ENCODE measurements at regions not wholly inside any gene's neighbourhood (a gene's known extent, or its start where the extent isn't known, plus 50 kb on each side); places are given as distances from the start of the nearest gene placed in this dataset.

DNA sequence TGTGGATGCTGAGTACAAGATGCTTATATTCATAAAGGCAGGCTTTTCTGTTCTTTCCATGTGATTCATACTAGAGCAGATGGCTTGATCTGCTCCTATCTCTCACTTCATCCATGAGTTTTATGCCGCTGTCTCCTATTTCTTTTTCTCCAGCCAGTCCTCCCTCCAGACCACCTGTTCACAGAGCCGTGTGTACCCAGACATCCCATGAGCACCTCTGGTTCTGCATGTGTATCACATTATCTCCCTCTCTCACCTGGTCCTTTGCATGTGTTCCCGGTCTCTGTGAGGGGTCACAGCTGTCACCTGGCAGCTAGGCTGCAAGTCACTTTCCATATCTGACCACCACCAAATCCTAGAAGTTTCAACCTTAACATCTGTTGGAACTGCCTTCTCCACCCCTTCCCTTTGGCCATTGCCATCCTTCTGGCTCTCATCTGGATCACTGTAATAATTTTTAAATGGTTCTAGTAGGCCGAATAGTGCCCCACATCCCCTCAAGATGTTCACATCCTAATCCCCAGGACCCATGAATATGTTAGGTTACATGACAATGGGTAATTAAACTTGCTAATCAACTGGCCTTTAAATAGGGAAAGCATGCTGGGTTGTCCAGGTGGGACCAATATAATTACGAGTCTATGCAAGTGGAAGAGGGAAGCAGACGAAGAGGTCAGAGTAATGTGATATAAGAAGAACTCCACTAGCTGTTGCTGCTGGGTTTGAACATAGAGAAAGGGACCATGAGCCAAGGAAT is 168.1 kb downstream of the SNAPC1 start:
- DNase-seq (ENCODE audit: low read depth), result no peak
- in situ Hi-C loops (cut with HindIII; ENCODE audit: low pct_unique_long_range_greater_than_20kb, low sequenced_read_pairs), result no loop called here

DNA sequence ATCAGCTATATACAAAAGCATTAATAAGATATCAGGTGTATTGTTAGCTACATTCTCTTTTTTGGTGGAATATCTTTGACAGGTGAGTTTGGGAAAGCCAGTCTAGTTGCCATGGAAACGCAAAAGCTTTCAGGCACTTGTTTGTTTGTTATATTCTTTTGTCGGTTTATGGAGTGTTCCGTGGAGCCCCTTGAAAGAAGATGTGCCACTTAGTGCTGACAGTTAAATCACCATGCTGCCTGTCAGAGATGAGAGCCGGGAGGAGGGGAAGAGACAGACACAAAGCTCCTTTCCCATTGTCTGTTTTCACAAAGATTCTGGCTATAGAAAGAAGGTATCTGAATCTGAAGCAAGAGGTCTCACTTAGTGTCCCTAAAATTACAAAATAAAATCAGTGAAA is 170.8 kb downstream of the SNAPC1 start:
- no peak for DNase-seq (ENCODE audit: low read depth)
- in situ Hi-C loops (cut with HindIII; ENCODE audit: low pct_unique_long_range_greater_than_20kb, low sequenced_read_pairs), result no loop called here

GRCh38 chr14:61934385-61934784 is 172.2 kb downstream of the SNAPC1 start:
- no peak for DNase-seq (ENCODE audit: low read depth)

DNA sequence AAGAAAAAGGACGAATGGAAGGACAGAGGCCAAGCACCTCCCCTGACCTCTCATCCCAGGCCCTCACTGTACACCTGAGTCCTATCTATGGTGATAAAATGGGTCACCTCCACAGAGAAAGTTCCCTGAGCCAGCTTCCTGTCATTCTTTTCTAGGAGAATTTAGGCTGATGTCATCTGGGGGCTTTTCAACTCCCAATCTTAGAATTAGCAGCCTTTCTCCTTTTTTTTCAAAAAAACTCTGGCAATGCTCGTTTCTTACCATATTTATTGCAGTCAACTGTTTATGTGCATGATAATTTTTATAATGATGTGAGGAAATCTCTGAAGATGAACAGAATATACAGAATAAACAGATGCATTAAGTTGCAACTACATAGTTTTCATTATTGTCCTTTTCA is 177.6 kb downstream of the SNAPC1 start:
- in situ Hi-C loops (cut with HindIII; ENCODE audit: low pct_unique_long_range_greater_than_20kb, low sequenced_read_pairs), result no loop called here
- DNase-seq (ENCODE audit: low read depth), result no peak

More at GRCh38 chr14:61934385-61934784, 172.2 kb downstream of the SNAPC1 start:
- in situ Hi-C loops (cut with HindIII; ENCODE audit: low pct_unique_long_range_greater_than_20kb, low sequenced_read_pairs), result no loop called here

DNA sequence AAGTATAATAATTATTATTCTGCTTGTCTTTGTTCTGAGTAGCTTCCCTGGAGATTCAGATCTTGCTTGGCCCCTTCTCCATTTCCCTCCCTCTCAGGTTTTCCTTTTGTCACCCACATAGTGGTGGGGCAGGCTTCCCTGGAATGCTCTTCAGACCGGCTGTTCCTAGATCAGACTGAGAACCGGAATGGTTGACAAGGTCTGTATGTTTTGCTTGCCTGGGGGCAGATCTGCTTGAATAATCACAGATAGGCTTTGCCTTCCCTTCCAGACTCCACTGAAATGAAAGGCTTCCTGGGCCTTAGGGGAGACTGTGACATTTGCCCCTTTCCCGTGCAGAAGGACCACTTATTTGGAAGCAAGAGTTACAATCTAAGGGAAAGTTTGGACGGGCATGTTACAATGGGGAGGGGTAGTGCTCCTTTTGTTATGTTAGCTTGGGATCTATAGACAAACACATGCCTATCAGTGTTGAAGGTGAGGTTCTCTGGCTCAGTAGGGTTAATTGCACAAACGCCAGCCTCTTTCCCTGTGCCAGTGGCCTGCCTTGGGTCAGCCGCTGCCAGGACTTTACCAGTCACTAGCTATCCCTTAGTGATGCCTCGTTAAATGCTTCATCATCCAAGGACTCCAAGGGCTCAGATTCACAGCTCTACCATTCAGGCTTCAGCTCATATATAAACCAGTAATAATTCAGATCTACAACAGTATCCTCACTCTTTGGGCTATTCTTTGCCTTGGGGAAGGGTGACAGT is 178.6 kb downstream of the SNAPC1 start:
- DNase-seq (ENCODE audit: low read depth), result no peak
- in situ Hi-C loops (cut with HindIII; ENCODE audit: low pct_unique_long_range_greater_than_20kb, low sequenced_read_pairs), result no loop called here

- no peak for DNase-seq (ENCODE audit: low read depth)
- in situ Hi-C loops (cut with HindIII; ENCODE audit: low pct_unique_long_range_greater_than_20kb, low sequenced_read_pairs), result no loop called here
These were observed 179.4 kb downstream of the SNAPC1 start for GRCh38 chr14:61941421-61942150.

GRCh38 chr14:61948376-61948775 is 186.2 kb downstream of the SNAPC1 start:
- DNase-seq (ENCODE audit: low read depth), result no peak
- in situ Hi-C loops (cut with HindIII; ENCODE audit: low pct_unique_long_range_greater_than_20kb, low sequenced_read_pairs), result no loop called here

DNA sequence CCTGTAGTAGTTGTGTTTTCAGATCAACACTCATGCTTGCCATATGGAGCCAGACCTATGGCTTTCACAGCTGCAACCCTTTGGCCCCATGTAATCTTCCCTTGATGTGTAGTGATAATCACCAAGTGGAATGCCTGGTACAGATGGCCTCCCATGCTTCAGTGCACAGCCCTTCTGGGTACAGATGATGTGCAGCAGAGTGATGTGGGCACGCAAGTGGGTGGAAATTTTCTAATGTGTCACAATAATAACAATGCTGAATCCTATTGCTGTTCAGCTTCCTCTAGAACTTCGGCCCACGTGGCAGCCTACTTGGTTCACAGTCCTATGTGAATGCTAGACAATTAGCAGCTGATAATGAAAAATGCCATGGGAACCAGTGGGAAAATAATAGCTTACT is 188.1 kb downstream of the SNAPC1 start:
- in situ Hi-C loops (cut with HindIII; ENCODE audit: low pct_unique_long_range_greater_than_20kb, low sequenced_read_pairs), result no loop called here

DNA sequence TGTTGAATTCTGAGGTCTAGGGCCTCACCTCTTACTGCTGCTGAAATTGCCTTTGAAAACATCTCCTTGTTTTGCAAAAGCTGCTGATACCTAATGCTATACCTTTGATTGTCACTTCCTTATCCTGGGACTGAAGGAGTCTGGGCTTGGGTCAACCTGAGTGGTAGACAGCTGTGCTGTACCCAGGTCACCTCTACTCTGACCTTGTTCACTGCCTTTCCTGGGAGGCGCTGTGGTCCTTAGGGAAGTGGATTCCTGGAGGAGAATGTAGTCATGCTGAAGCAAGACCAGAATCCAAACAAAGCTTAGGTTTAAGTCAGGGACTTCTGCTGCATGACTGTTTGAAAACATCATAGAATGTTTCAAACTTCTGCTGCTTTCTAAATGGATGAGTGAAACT is 191.4 kb downstream of the SNAPC1 start:
- DNase-seq (ENCODE audit: low read depth), result no peak
- in situ Hi-C loops (cut with HindIII; ENCODE audit: low pct_unique_long_range_greater_than_20kb, low sequenced_read_pairs), result no loop called here

More for the DNA sequence above, 188.1 kb downstream of the SNAPC1 start:
- DNase-seq (ENCODE audit: low read depth), result peak; percentile 12

- in situ Hi-C loops (cut with HindIII; ENCODE audit: low pct_unique_long_range_greater_than_20kb, low sequenced_read_pairs), result no loop called here
These were observed 192.1 kb downstream of the SNAPC1 start for GRCh38 chr14:61954306-61954705.

DNA sequence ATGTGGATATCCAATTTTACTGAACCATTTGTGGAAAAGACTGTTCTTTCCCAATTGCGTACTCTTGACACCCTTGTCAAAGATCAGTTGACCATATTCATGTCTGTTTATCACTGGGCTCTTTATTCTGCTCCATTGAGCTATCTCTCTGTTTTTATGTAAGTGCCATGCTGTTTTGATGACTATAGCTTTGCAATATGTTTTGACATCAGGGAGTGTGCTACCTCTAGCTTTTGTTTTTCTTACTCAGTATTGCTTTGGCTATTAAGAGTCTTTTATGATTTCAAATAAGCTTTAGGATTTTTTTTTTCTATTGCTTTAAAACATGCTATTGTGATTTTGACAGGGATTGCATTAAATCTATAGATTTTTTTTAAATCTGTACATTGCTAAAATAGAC is 194.3 kb downstream of the SNAPC1 start:
- in situ Hi-C loops (cut with HindIII; ENCODE audit: low pct_unique_long_range_greater_than_20kb, low sequenced_read_pairs), result no loop called here
- no peak for DNase-seq (ENCODE audit: low read depth)

More at GRCh38 chr14:61954306-61954705, 192.1 kb downstream of the SNAPC1 start:
- no peak for DNase-seq (ENCODE audit: low read depth)

DNA sequence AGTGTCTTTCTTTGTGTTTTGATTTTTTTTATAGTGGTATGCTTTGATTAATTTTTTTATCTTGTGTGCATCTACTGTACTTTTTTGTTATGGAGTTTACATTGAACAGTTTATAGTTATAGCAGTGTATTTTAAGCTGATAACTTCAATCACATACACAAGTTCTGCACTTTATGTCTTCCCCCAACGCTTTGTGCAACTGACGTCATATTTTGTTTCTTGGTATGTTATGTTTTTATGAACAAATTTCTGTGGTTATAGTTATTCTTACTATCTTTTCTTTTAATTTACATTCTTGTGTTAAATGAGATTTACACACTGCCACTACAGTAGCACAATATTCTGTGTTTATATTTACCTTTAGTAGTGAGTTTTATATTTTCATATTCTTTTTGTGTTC is 197.1 kb downstream of the SNAPC1 start:
- in situ Hi-C loops (cut with HindIII; ENCODE audit: low pct_unique_long_range_greater_than_20kb, low sequenced_read_pairs), result no loop called here
- DNase-seq (ENCODE audit: low read depth), result no peak

GRCh38 chr14:61961369-61961768 is 199.1 kb downstream of the SNAPC1 start:
- in situ Hi-C loops (cut with HindIII; ENCODE audit: low pct_unique_long_range_greater_than_20kb, low sequenced_read_pairs), result no loop called here
- no peak for DNase-seq (ENCODE audit: low read depth)

DNA sequence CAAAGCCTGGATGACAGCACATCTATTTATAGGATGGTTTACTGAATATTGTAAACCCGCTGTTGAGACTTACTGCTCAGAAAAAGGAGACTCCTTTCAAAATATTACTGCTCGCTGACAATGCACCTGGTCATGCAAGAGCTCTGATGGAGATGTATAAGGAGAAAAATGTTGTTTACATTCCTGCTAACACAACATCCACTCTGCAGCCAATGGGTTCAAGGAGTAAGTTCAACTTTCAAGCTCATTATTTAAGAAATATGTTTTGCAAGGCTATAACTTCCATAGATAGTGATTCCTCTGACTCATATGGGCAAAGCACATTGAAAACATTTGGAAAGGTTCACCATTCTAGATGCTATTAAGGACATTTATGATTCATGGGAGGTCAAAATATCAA is 201.7 kb downstream of the SNAPC1 start:
- in situ Hi-C loops (cut with HindIII; ENCODE audit: low pct_unique_long_range_greater_than_20kb, low sequenced_read_pairs), result no loop called here
- DNase-seq (ENCODE audit: low read depth), result no peak

DNA sequence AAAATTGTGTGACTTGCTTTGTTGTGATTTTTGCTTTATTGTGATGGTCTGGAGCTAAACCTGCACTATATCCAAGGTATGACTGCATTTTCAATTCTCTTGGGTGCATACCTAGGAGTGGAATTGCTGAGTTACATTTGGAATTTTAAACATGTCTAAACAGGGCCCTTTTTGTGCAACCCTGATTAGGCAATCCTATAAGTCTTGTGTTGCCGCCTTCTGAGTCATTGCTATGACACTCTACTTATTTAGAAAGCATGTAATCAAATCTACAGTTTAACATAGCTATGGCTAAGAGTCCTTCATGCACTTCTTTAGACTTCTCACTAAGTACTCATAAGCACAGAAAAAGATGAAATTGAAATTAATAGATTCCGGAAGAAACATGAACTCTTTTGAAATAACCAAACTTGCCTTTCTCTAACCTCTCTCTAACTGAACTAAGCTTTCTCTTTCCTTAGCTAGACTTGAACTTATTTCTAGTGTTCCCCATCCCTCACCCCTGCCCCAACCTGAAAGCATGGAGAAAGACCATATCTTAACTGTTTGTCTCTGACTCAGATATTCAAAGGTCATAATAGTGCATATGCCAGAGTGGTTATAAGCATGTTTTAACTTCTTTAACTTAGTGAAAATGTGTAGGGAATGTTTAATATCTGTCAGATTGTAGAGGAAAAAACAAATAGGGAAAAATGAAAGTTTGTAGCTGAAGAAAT is 203.0 kb downstream of the SNAPC1 start:
- DNase-seq (ENCODE audit: low read depth), result no peak
- in situ Hi-C loops (cut with HindIII; ENCODE audit: low pct_unique_long_range_greater_than_20kb, low sequenced_read_pairs), result no loop called here

DNA sequence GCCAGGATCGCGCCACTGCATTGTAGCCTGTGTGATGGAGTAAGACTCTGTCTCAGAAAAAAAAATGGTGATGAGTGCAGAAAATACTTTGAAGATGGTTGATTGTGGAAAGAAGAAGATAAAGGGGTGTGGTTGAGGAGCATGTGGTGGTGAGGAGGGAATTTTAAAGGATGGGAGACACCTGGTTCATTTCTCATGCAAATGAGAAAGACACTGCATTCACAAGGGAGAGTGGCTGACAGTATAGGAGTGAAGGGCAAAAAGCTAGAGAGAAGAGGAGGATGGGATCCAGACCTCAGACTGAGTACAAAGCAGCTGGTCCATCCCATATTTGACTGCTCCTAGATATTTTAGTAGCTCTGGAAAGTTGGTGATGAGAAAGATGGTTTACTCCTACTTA is 206.0 kb downstream of the SNAPC1 start:
- no peak for DNase-seq (ENCODE audit: low read depth)
- in situ Hi-C loops (cut with HindIII; ENCODE audit: low pct_unique_long_range_greater_than_20kb, low sequenced_read_pairs), result no loop called here

DNA sequence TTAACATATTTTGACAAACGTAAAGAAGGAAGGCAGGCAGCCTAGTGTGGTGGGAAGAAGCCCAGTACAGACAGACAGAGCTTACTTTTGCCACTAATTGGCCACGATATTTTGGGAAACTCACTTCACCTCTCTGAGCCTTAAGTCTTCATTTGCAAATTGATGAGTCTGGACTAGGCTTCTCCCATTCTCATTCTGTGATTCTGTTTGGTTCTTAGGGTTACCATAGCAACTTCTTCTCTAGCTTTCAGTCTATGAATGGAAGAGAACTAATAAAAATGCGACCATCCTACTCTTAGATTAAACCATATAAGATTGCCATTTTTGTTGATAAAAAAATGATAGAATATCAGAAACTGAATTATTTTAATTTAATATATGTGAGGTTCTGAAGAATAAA is 210.5 kb downstream of the SNAPC1 start:
- DNase-seq (ENCODE audit: low read depth), result no peak
- in situ Hi-C loops (cut with HindIII; ENCODE audit: low pct_unique_long_range_greater_than_20kb, low sequenced_read_pairs), result no loop called here

GRCh38 chr14:61973981-61974380 is 211.8 kb downstream of the SNAPC1 start:
- DNase-seq (ENCODE audit: low read depth), result no peak

DNA sequence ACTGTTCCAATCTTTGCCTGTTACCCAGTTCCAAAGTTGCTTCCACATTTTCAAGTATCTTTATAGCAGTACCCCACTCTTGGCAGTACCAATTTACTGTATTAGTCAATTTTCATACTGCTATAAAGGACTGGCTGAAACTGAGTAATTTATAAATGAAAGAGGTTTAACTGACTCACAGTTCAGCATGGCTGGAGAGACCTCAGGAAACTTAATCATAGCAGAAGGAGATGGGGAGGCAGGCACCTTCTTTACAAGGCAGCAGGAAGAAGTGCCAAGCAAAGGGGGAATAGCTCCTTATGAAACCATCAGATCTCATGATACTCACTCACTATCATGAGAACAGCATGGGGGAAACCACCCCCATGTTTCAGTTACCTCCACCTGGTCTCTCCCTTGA is 215.0 kb downstream of the SNAPC1 start:
- in situ Hi-C loops (cut with HindIII; ENCODE audit: low pct_unique_long_range_greater_than_20kb, low sequenced_read_pairs), result no loop called here
- DNase-seq (ENCODE audit: low read depth), result no peak

More at GRCh38 chr14:61973981-61974380, 211.8 kb downstream of the SNAPC1 start:
- in situ Hi-C loops (cut with HindIII; ENCODE audit: low pct_unique_long_range_greater_than_20kb, low sequenced_read_pairs), result no loop called here
